Coronary artery (tissue), 2 donors: ENCODE measurements at regions not wholly inside any gene's neighbourhood (a gene's known extent, or its start where the extent isn't known, plus 50 kb on each side); places are given as distances from the start of the nearest gene placed in this dataset.

Experiments
- DNase-seq: peaks from one replicate; pipeline ENCODE4 v3.0.0-alpha.2; 2017; ENCODE audit warnings: low spot score
- H3K27ac ChIP-seq, 2 donors: fragments of 200-600 bp; sonication (generic); one replicate each; pipeline ENCODE4 v1.5.1; 2016 to 2019
- H3K4me3 ChIP-seq: fragments of 200-600 bp; sonication (generic); 2 replicates; pipeline ENCODE4 v1.5.1; 2016; ENCODE audit warnings: mild to moderate bottlenecking, moderate library complexity
- CTCF ChIP-seq: fragments of 200-600 bp; sonication (generic); IDR thresholded peaks from one replicate; pipeline ENCODE4 v1.5.1; 2019; ENCODE audit warnings: antibody characterized with exemption

- H3K4me3 ChIP-seq, result no peak overlapping the region
These were observed 593.1 kb downstream of the TMX3 start for GRCh38 chr18:68121826-68122225.

GRCh38 chr18:68121308-68121707 is 593.6 kb downstream of the TMX3 start:
- TF ChIP-seq CTCF, result no peak
- DNase-seq, result no peak
- Histone ChIP-seq H3K27ac (no peak overlapping the region), H3K4me3 (no peak overlapping the region)

More at GRCh38 chr18:68121826-68122225, 593.1 kb downstream of the TMX3 start:
- no peak for DNase-seq
- no peak for TF ChIP-seq CTCF
- no peak overlapping the region for H3K27ac ChIP-seq

- TF ChIP-seq CTCF, result no peak
- Histone ChIP-seq H3K4me3 (no peak overlapping the region), H3K27ac (no peak overlapping the region)
- DNase-seq, result no peak
These were observed 598.5 kb upstream of the DSEL start for GRCh38 chr18:68114989-68115388.

GRCh38 chr18:68104036-68104435 is 587.5 kb upstream of the DSEL start:
- no peak for TF ChIP-seq CTCF
- DNase-seq, result no peak
- Histone ChIP-seq H3K27ac (no peak overlapping the region), H3K4me3 (no peak overlapping the region)

GRCh38 chr18:68103561-68103960 is 587.0 kb upstream of the DSEL start:
- Histone ChIP-seq H3K4me3 (no peak overlapping the region), H3K27ac (no peak overlapping the region)
- no peak for DNase-seq
- TF ChIP-seq CTCF, result no peak

- Histone ChIP-seq H3K4me3 (no peak overlapping the region), H3K27ac (no peak overlapping the region)
- TF ChIP-seq CTCF, result no peak
- no peak for DNase-seq
These were observed 585.6 kb upstream of the DSEL start for GRCh38 chr18:68102117-68102516.

GRCh38 chr18:68098655-68099054 is 582.1 kb upstream of the DSEL start:
- no peak for DNase-seq
- H3K4me3 ChIP-seq, result no peak overlapping the region
- TF ChIP-seq CTCF, result no peak
- H3K27ac ChIP-seq, result no peak overlapping the region
